ENCODE measurements at regions not wholly inside any gene's neighbourhood (a gene's known extent, or its start where the extent isn't known, plus 50 kb on each side); places are given as distances from the start of the nearest gene placed in this dataset.

- Histone ChIP-seq H3K27me3 (no peaks in the 10 kb centered on the region), H3K4me1 (no peaks in the 10 kb centered on the region), H3K27ac (no peak overlapping the region), H3K36me3 (no peaks in the 10 kb centered on the region), H3K9me3 (no peaks in the 10 kb centered on the region), H3K4me3 (no peak overlapping the region)
- TF ChIP-seq POLR2A (IDR thresholded peaks at IDR 0.05) = no peak
- TF ChIP-seq POLR2AphosphoS5 (IDR thresholded peaks at IDR 0.05) = no peak
- TF ChIP-seq CTCF (IDR thresholded peaks at IDR 0.05) = no peak
- intact Hi-C loops (cut with DNase I; ENCODE audit: low total_unique reads) = no loop called here
- DNase-seq (ENCODE audit: low spot score in 2 of 2) = no peak
These were observed 804.3 kb downstream of the DCDC2C start for GRCh38 chr2:4507661-4508060.

DNA sequence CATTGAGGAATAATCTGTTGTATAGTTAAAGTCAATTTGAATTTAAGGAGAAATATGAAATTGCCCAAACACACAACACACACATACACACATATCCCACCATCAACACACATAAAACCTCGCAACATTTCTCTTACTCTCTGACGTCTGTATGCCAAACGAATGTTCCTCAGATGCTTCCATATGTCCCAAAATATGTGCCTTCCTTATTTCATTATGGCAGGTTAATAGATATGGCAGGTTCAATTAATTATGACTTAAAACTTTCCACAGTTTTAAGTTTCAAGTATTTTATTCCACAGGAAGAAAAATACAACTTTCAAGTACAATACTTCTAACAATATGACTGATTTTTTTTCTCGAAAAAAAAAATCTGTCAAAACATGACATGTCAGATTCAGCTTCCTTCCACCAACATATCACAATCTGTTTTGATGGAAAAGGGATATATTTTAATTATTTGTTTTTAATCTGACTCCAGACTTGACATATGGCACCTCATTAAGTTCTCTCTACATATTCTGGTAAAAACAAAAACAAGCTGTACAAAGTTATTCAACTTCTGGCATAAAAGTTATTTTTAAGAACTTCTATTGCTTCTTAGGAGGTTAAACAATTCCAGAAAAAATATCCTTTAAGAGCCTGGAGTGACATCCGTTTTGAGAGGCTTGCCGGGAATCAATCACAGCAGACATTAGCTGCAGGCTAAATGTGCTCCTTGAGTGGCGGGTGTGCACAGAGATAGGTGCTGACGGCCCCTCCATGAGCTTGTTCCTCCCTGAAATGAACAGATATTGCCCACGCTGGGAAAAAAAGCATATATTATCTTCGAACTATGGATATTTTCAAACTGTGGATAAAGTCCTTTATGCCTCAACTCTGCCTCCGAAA is 812.7 kb downstream of the DCDC2C start:
- Histone ChIP-seq H3K9me3 (no peaks in the 10 kb centered on the region), H3K36me3 (no peaks in the 10 kb centered on the region), H3K4me1 (no peaks in the 10 kb centered on the region), H3K27ac (no peak overlapping the region), H3K27me3 (no peaks in the 10 kb centered on the region), H3K4me3 (no peak overlapping the region)
- intact Hi-C loops (cut with DNase I; ENCODE audit: low total_unique reads) = no loop called here
- DNase-seq (ENCODE audit: low spot score in 2 of 2) = no peak
- TF ChIP-seq POLR2A (IDR thresholded peaks at IDR 0.05) = no peak
- TF ChIP-seq CTCF (IDR thresholded peaks at IDR 0.05) = no peak
- TF ChIP-seq POLR2AphosphoS5 (IDR thresholded peaks at IDR 0.05) = no peak

DNA sequence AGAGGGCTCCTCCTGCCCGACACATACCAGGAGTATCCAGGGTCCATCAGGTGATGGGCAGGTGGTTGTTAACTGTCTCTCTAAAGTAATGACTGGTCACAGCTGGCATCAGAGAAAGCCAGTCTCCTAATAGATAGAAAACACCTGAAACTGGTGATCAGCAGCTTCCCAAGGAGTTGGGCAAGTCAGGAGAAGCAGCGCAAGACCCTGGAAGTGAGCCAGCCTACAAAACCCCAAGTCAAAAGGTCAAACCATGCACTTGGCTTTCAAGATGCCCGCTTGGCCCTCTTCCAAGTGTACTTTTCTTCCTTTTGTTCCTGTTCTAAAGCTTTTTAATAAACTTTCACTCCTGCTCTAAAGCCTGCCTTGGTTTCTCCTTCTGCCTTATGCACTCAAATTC is 815.2 kb downstream of the DCDC2C start:
- DNase-seq (ENCODE audit: low spot score in 2 of 2) = peak in 1 of 2 donors; percentile 30
- Histone ChIP-seq H3K4me1 (no peaks in the 10 kb centered on the region), H3K27me3 (no peaks in the 10 kb centered on the region), H3K4me3 (no peak overlapping the region), H3K36me3 (no peaks in the 10 kb centered on the region), H3K27ac (no peak overlapping the region), H3K9me3 (no peaks in the 10 kb centered on the region)
- TF ChIP-seq POLR2A (IDR thresholded peaks at IDR 0.05) = no peak
- TF ChIP-seq CTCF (IDR thresholded peaks at IDR 0.05) = no peak
- TF ChIP-seq POLR2AphosphoS5 (IDR thresholded peaks at IDR 0.05) = no peak
- intact Hi-C loops (cut with DNase I; ENCODE audit: low total_unique reads) = no loop called here

DNA sequence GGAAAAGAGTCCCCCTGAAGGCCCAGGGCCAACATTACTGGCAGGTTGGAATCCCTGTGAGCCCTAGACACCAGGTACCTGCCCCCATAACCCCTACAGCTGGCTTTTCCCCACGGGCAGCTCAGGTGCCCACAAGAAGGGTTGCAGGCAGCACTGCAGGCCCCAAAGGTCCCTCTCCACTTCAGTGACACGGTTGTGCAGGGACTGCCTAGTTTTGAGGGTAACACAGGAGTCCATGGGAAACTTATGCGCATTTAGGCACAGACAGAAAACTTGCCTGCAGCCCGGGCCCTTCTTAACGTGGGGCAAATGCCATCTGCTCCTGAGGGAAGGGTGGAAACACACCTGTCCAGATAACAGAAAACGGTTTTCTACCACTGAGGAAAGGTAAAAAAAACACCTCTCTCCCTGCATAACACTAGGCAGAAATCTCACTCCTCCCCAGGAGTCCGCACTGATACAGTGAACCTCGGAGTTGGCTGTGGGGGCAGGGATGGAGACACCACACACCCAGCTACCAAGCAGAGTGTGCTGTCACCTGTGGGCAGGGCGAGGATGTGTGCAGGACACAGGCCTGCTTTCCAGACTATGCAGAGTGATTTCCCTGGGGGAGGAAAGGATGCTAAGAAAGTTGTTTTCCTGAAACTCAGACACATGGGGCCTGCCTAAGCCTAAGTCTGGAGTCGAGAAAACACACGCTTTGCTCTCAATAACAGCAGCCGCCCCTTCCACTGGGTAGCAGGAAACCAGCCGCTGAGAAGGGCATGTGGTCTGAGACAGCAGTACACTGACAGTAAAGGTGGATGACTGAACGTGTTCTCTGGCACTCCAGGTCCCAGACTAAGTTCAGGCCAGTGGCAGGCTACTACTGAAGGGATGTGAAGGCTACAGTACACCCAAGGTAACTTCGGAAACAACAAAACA is 819.4 kb downstream of the DCDC2C start:
- no peak overlapping the region for H3K4me3 ChIP-seq
- no peaks in the 10 kb centered on the region for H3K4me1 ChIP-seq
- no peak for DNase-seq (ENCODE audit: low spot score in 2 of 2)
- no peaks in the 10 kb centered on the region for H3K36me3 ChIP-seq
- H3K27me3 ChIP-seq = no peaks in the 10 kb centered on the region
- TF ChIP-seq POLR2A (IDR thresholded peaks at IDR 0.05) = no peak
- no peak for TF ChIP-seq POLR2AphosphoS5 (IDR thresholded peaks at IDR 0.05)
- TF ChIP-seq CTCF (IDR thresholded peaks at IDR 0.05) = no peak
- intact Hi-C loops (cut with DNase I; ENCODE audit: low total_unique reads) = no loop called here
- no peaks in the 10 kb centered on the region for H3K9me3 ChIP-seq
- H3K27ac ChIP-seq = no peak overlapping the region

DNA sequence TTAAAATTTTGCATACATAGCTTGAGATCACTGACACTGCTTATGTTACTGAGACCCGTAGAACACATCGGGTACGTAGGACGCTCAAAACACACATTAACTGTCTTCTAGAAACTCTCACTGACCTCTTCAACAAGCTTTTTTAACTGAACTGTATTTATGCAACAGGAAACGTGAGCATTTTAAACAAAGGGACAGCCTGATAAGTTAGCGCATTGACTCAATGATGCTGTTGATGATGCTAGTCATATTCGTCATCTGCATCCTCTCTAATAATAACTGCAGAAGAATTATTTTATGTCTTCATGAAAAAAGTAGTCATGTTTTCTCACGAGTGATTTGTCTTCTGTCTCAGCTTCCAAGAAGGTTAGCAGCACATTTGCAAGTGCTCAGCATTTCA is 824.0 kb downstream of the DCDC2C start:
- intact Hi-C loops (cut with DNase I; ENCODE audit: low total_unique reads) = no loop called here
- H3K9me3 ChIP-seq = no peaks in the 10 kb centered on the region
- DNase-seq (ENCODE audit: low spot score in 2 of 2) = no peak
- no peaks in the 10 kb centered on the region for H3K36me3 ChIP-seq
- H3K27me3 ChIP-seq = no peaks in the 10 kb centered on the region
- no peak overlapping the region for H3K4me3 ChIP-seq
- TF ChIP-seq POLR2AphosphoS5 (IDR thresholded peaks at IDR 0.05) = no peak
- TF ChIP-seq CTCF (IDR thresholded peaks at IDR 0.05) = no peak
- no peak for TF ChIP-seq POLR2A (IDR thresholded peaks at IDR 0.05)
- H3K4me1 ChIP-seq = no peaks in the 10 kb centered on the region
- H3K27ac ChIP-seq = no peak overlapping the region

Data from breast epithelium (tissue), 4 donors.